PC-3 (cell line): ENCODE measurements at regions not wholly inside any gene's neighbourhood (a gene's known extent, or its start where the extent isn't known, plus 50 kb on each side); places are given as distances from the start of the nearest gene placed in this dataset.

ENCODE experiments used
- ATAC-seq: fragments of 200-7000 bp; cut with Tn5 transposase; 2 replicates; pipeline ENCODE4 v1.9.1; 2020; ENCODE audit warnings: mild to moderate bottlenecking, moderate library complexity
- BruUV-seq: library from RNA; stranded (reverse); fragments of 400-500 nt; replicated peaks from 2 replicates; lab custom pipeline; 2021; lab: Mats Ljungman, UMichigan
- CTCF ChIA-PET: fragments of 300-600 bp; sonication (Branson Sonifier 250); formaldehyde crosslinking; loops from one replicate; lab custom pipeline; 2022; ENCODE audit warnings: antibody characterized with exemption; lab: Charles Lee
- POLR2A ChIA-PET: fragments of 300-600 bp; sonication (Branson Sonifier 250); formaldehyde crosslinking; loops from one replicate; lab custom pipeline; 2022; ENCODE audit warnings: antibody characterized with exemption; ENCODE audit not compliant: unreplicated experiment; lab: Charles Lee
- DNase-seq: peaks from one replicate; pipeline ENCODE4 v3.0.0-alpha.2; 2015
- H2AFZ ChIP-seq: fragments of 300-600 bp; sonication (generic); 2 replicates; pipeline ENCODE4 v1.6.0; 2016; ENCODE audit warnings: antibody characterized with exemption, low read length
- H3F3A ChIP-seq: fragments of 300-600 bp; sonication (generic); one replicate; pipeline ENCODE4 v1.6.0; 2017; ENCODE audit warnings: antibody characterized with exemption, low read length, control low read depth, mild to moderate bottlenecking; ENCODE audit not compliant: unreplicated experiment
- H3K27ac ChIP-seq: fragments of 300-600 bp; sonication (generic); 2 replicates; pipeline ENCODE4 v1.5.1; 2016; ENCODE audit warnings: mild to moderate bottlenecking, low read length
- H3K27me3 ChIP-seq: fragments of 300-600 bp; sonication (generic); 2 replicates; pipeline ENCODE4 v1.6.1; 2016; ENCODE audit warnings: low read length, mixed read lengths
- H3K36me3 ChIP-seq: fragments of 300-600 bp; sonication (generic); 2 replicates; pipeline ENCODE4 v1.6.1; 2016; ENCODE audit warnings: low read depth, mixed run types, low read length, mixed read lengths
- H3K4me1 ChIP-seq: fragments of 300-600 bp; sonication (generic); 2 replicates; pipeline ENCODE4 v1.5.1; 2016; ENCODE audit warnings: low read length; ENCODE audit not compliant: insufficient read depth
- H3K4me2 ChIP-seq: fragments of 300-600 bp; sonication (generic); 2 replicates; pipeline ENCODE4 v1.6.0; 2016; ENCODE audit warnings: low read length
- H3K4me3 ChIP-seq: fragments of 300-600 bp; sonication (generic); 2 replicates; pipeline ENCODE4 v1.5.1; 2016; ENCODE audit warnings: mild to moderate bottlenecking, low read length, mixed read lengths
- H3K79me2 ChIP-seq: fragments of 300-600 bp; sonication (generic); 2 replicates; pipeline ENCODE4 v1.6.1; 2017; ENCODE audit warnings: low read length, mixed read lengths
- H3K9ac ChIP-seq: fragments of 300-600 bp; sonication (generic); 2 replicates; pipeline ENCODE4 v1.6.0; 2016; ENCODE audit warnings: mild to moderate bottlenecking, low read length
- H3K9me2 ChIP-seq: fragments of 300-600 bp; sonication (generic); replicated peaks from 2 replicates; pipeline ENCODE4 v1.6.1; 2016; ENCODE audit warnings: mixed run types, low read length, mixed read lengths
- H3K9me3 ChIP-seq: fragments of 300-600 bp; sonication (generic); 2 replicates; pipeline ENCODE4 v1.6.1; 2016; ENCODE audit warnings: low read length, mixed read lengths
- H4K20me1 ChIP-seq: fragments of 300-600 bp; sonication (generic); 2 replicates; pipeline ENCODE4 v1.6.1; 2016; ENCODE audit warnings: low read length, mixed read lengths
- EZH2 ChIP-seq: fragments of 300-600 bp; sonication (generic); IDR thresholded peaks from one replicate; pipeline ENCODE4 v1.6.1; 2017; ENCODE audit warnings: antibody characterized with exemption, mild to moderate bottlenecking, low read length; ENCODE audit not compliant: unreplicated experiment
- EZH2phosphoT487 ChIP-seq: fragments of 300-600 bp; sonication (generic); IDR thresholded peaks from 2 replicates; pipeline ENCODE4 v1.6.1; 2018; ENCODE audit warnings: mild to moderate bottlenecking, antibody characterized with exemption, low read length, borderline replicate concordance
- intact Hi-C: fragments of 100-400 bp; cut with micrococcal nuclease; formaldehyde crosslinking; loops from 2 replicates; pipeline ENCODE4 v1.9.0; 2023
- TF ChIP-seq, protein P1 (sequence below): fragments of 300-600 bp; sonication (generic); conservative IDR thresholded peaks from 2 replicates; pipeline ENCODE4 v1.5.1; 2017; ENCODE audit warnings: antibody characterized with exemption, low read depth, mild to moderate bottlenecking, low read length

DNA sequence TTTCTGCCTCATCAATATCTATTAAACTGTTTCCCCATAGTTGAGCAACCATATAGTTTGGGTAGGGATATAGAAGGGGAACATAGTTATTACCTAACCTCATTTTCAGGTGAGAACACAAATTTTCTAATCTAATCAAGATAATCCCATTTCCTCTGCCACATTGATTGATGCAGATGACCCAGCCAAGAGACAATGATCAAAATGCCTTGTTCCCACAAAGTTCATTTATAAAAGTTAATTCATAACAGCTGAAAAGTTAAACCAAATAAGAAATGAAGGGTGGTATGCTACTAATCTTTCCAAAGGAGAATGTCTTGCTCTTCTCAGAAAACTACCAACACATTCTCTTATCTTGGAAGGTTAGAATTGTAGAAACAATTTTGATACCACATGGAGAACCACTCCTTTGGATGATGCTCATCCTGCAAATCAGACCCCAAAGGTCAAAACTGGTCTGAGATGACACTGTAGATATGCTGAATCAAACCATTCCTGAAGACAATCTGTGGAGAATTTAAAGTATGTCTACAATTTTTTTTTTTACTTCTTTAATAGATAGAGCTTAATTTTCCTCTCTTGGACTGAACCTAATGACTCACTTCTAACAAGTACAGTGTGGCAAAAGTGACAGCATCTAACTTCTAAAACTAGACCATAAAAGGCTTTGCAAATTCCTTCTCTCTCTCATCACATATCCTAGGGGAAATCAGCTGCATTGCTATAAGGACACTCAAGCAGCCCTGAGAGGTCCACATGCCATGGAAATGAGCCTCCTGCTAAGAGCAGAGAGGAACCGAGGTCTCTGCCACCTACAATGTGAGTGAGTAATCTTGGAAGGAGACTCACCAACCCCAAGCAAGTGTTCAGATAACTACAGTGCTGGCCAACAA, 586.7 kb upstream of the TUSC1 start:
- H2AFZ ChIP-seq = no peak overlapping the region
- peak; percentile 71 for ATAC-seq

DNA sequence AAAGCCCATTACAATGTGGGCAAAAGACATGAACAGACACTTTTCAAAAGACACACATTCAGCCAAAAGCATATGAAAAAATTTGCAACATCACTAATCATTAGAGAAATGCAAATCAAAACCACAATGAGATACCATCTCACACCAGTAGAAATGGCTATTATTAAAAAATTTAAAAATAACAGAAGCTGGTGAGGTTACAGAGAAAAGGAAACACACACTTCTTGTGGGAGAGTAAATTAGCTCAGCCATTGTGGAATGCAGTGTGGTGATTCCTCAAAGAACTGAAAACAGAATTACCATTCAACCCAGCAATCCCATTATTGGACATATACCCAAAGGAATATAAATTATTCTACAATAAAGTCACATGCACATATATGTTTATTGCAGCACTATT, 585.2 kb upstream of the TUSC1 start:
- TF ChIP-seq EZH2phosphoT487 (no peak), EZH2 (no peak)
- TF ChIP-seq, protein P1, sequence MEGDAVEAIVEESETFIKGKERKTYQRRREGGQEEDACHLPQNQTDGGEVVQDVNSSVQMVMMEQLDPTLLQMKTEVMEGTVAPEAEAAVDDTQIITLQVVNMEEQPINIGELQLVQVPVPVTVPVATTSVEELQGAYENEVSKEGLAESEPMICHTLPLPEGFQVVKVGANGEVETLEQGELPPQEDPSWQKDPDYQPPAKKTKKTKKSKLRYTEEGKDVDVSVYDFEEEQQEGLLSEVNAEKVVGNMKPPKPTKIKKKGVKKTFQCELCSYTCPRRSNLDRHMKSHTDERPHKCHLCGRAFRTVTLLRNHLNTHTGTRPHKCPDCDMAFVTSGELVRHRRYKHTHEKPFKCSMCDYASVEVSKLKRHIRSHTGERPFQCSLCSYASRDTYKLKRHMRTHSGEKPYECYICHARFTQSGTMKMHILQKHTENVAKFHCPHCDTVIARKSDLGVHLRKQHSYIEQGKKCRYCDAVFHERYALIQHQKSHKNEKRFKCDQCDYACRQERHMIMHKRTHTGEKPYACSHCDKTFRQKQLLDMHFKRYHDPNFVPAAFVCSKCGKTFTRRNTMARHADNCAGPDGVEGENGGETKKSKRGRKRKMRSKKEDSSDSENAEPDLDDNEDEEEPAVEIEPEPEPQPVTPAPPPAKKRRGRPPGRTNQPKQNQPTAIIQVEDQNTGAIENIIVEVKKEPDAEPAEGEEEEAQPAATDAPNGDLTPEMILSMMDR = no peak
- H3K4me2 ChIP-seq = peak overlapping the region; percentile 24; the same call in 1 of the 2 replicates
- ChIA-PET POLR2A (no interaction called here), CTCF (interaction anchor here (0.5 kb wide), 1 partner anchor 20 kb away, joined by 3 read pairs; no protein-coding TSS in a partner anchor)
- H4K20me1 ChIP-seq = no peaks in the 10 kb centered on the region
- H3K4me1 ChIP-seq = peaks cover 72% of the 10 kb centered on the region
- no TSS peak for BruUV-seq
- no peak overlapping the region for H3K4me3 ChIP-seq
- ATAC-seq (no peak), DNase-seq (no peak)
- 0 out of 2 replicates have a peak overlapping the region, but pooled peaks have one; percentile 34 for H3K9ac ChIP-seq
- H3K27ac ChIP-seq = peak overlapping the region; percentile 94
- intact Hi-C loops = loop anchor here (5.0 to 10.0 kb wide), 3 partner anchors 64 to 299 kb away; no protein-coding TSS in a partner anchor
- no peaks in the 10 kb centered on the region for H3K27me3 ChIP-seq
- peaks cover 25% of the 10 kb centered on the region for H3F3A ChIP-seq
- no peaks in the 10 kb centered on the region for H3K79me2 ChIP-seq
- no peak overlapping the region for H2AFZ ChIP-seq
- no peaks in the 10 kb centered on the region for H3K9me2 ChIP-seq
- no peaks in the 10 kb centered on the region for H3K36me3 ChIP-seq
- H3K9me3 ChIP-seq = no peaks in the 10 kb centered on the region

More for the DNA sequence above, 586.7 kb upstream of the TUSC1 start:
- no TSS peak for BruUV-seq
- Histone ChIP-seq H3K4me3 (no peak overlapping the region), H3K4me2 (peak overlapping the region; percentile 51), H3K4me1 (peaks cover 59% of the 10 kb centered on the region), H3F3A (peaks cover 21% of the 10 kb centered on the region), H3K9me3 (no peaks in the 10 kb centered on the region), H3K36me3 (no peaks in the 10 kb centered on the region), H3K9me2 (no peaks in the 10 kb centered on the region), H4K20me1 (no peaks in the 10 kb centered on the region), H3K27ac (peak overlapping the region; percentile 73), H3K9ac (no peak overlapping the region), H3K79me2 (no peaks in the 10 kb centered on the region), H3K27me3 (no peaks in the 10 kb centered on the region)
- intact Hi-C loops = loop anchor here (5.0 to 10.0 kb wide), 3 partner anchors 62 to 300 kb away; no protein-coding TSS in a partner anchor
- CTCF ChIA-PET = no interaction called here
- POLR2A ChIA-PET = interaction anchor here (0.6 to 1.0 kb wide), 3 partner anchors 34 to 236 kb away, joined by 3 to 6 read pairs (median 3); no protein-coding TSS in a partner anchor
- peak; percentile 93 for DNase-seq
- TF ChIP-seq EZH2 (no peak), EZH2phosphoT487 (no peak)
- TF ChIP-seq, protein P1 = no peak
